Muscle layer of duodenum (tissue), 2 donors: ENCODE measurements at regions not wholly inside any gene's neighbourhood (a gene's known extent, or its start where the extent isn't known, plus 50 kb on each side); places are given as distances from the start of the nearest gene placed in this dataset.

Experiments used
- H3K27ac ChIP-seq: one replicate; pipeline ENCODE4 v1.7.0; 2013; ENCODE audit warnings: mild to moderate bottlenecking, low read length
- H3K27me3 ChIP-seq: one replicate; pipeline ENCODE4 v1.7.0; 2013; ENCODE audit warnings: low read depth, mild to moderate bottlenecking, control low read depth, low read length
- H3K36me3 ChIP-seq, 2 donors: one replicate each; pipeline ENCODE4 v1.7.0; 2013; ENCODE audit warnings: low read length in 2 of 2, control low read depth in 1 of 2, mild to moderate bottlenecking in 1 of 2; ENCODE audit not compliant: insufficient read depth in 2 of 2, control insufficient read depth in 1 of 2
- H3K4me1 ChIP-seq, 2 donors: one replicate each; pipeline ENCODE4 v1.7.0; 2013; ENCODE audit warnings: low read length in 2 of 2, mild to moderate bottlenecking in 2 of 2, control low read depth in 1 of 2, moderate library complexity in 1 of 2; ENCODE audit not compliant: insufficient read depth in 2 of 2, control insufficient read depth in 1 of 2
- H3K4me3 ChIP-seq, 2 donors: one replicate each; pipeline ENCODE4 v1.7.0; 2013; ENCODE audit warnings: low read length in 2 of 2, low read depth in 1 of 2, mild to moderate bottlenecking in 1 of 2
- H3K9me3 ChIP-seq, 2 donors: one replicate each; pipeline ENCODE4 v1.7.0; 2013; ENCODE audit warnings: low read length in 2 of 2, control low read depth in 1 of 2, mild to moderate bottlenecking in 1 of 2; ENCODE audit not compliant: control insufficient read depth in 1 of 2
- donor health status: healthy.

GRCh38 chr2:12605366-12605765 is 111.4 kb upstream of the TRIB2 start:
- H3K36me3 ChIP-seq, result no peaks in the 10 kb centered on the region

GRCh38 chr2:12605936-12606335 is 110.8 kb upstream of the TRIB2 start:
- no peak overlapping the region for H3K27ac ChIP-seq
- H3K4me3 ChIP-seq, result no peak overlapping the region
- H3K36me3 ChIP-seq, result no peaks in the 10 kb centered on the region
- H3K4me1 ChIP-seq, result peaks cover 0 to 8% of the 10 kb centered on the region in 2 donors
- no peaks in the 10 kb centered on the region for H3K27me3 ChIP-seq
- H3K9me3 ChIP-seq, result no peaks in the 10 kb centered on the region

More at GRCh38 chr2:12605366-12605765, 111.4 kb upstream of the TRIB2 start:
- Histone ChIP-seq H3K27ac (no peak overlapping the region), H3K27me3 (no peaks in the 10 kb centered on the region), H3K4me3 (no peak overlapping the region), H3K4me1 (peaks cover 0 to 8% of the 10 kb centered on the region in 2 donors), H3K9me3 (no peaks in the 10 kb centered on the region)

- no peaks in the 10 kb centered on the region for H3K9me3 ChIP-seq
- no peaks in the 10 kb centered on the region for H3K36me3 ChIP-seq
- H3K27ac ChIP-seq, result no peak overlapping the region
- H3K27me3 ChIP-seq, result no peaks in the 10 kb centered on the region
- peaks cover 0 to 8% of the 10 kb centered on the region in 2 donors for H3K4me1 ChIP-seq
- no peak overlapping the region for H3K4me3 ChIP-seq
These were observed 110.2 kb upstream of the TRIB2 start for GRCh38 chr2:12606472-12607000.

GRCh38 chr2:12607971-12608370 is 108.8 kb upstream of the TRIB2 start:
- no peaks in the 10 kb centered on the region for H3K27me3 ChIP-seq
- no peak overlapping the region for H3K27ac ChIP-seq
- H3K9me3 ChIP-seq, result no peaks in the 10 kb centered on the region
- H3K4me1 ChIP-seq, result peaks cover 0 to 8% of the 10 kb centered on the region in 2 donors
- no peak overlapping the region for H3K4me3 ChIP-seq
- no peaks in the 10 kb centered on the region for H3K36me3 ChIP-seq

GRCh38 chr2:12610314-12610713 is 106.4 kb upstream of the TRIB2 start:
- Histone ChIP-seq H3K36me3 (no peaks in the 10 kb centered on the region), H3K4me1 (peaks cover 0 to 8% of the 10 kb centered on the region in 2 donors), H3K4me3 (no peak overlapping the region), H3K27me3 (no peaks in the 10 kb centered on the region), H3K27ac (no peak overlapping the region), H3K9me3 (no peaks in the 10 kb centered on the region)

GRCh38 chr2:12612168-12612567 is 104.6 kb upstream of the TRIB2 start:
- no peaks in the 10 kb centered on the region for H3K27me3 ChIP-seq
- H3K4me3 ChIP-seq, result no peak overlapping the region
- H3K36me3 ChIP-seq, result no peaks in the 10 kb centered on the region
- H3K9me3 ChIP-seq, result no peaks in the 10 kb centered on the region
- no peak overlapping the region for H3K27ac ChIP-seq
- H3K4me1 ChIP-seq, result no peaks in the 10 kb centered on the region

- H3K27ac ChIP-seq, result no peak overlapping the region
- H3K27me3 ChIP-seq, result no peaks in the 10 kb centered on the region
- no peak overlapping the region for H3K4me3 ChIP-seq
- H3K9me3 ChIP-seq, result no peaks in the 10 kb centered on the region
- H3K36me3 ChIP-seq, result no peaks in the 10 kb centered on the region
- H3K4me1 ChIP-seq, result no peaks in the 10 kb centered on the region
These were observed 104.1 kb upstream of the TRIB2 start for GRCh38 chr2:12612671-12613070.

- H3K27ac ChIP-seq, result no peak overlapping the region
- H3K4me3 ChIP-seq, result no peak overlapping the region
- no peaks in the 10 kb centered on the region for H3K4me1 ChIP-seq
- no peaks in the 10 kb centered on the region for H3K27me3 ChIP-seq
- no peaks in the 10 kb centered on the region for H3K9me3 ChIP-seq
- no peaks in the 10 kb centered on the region for H3K36me3 ChIP-seq
These were observed 103.5 kb upstream of the TRIB2 start for GRCh38 chr2:12613137-12613835.

- Histone ChIP-seq H3K36me3 (no peaks in the 10 kb centered on the region), H3K9me3 (no peaks in the 10 kb centered on the region), H3K4me3 (no peak overlapping the region), H3K4me1 (peaks cover 0 to 16% of the 10 kb centered on the region in 2 donors), H3K27me3 (no peaks in the 10 kb centered on the region), H3K27ac (no peak overlapping the region)
These were observed 101.2 kb upstream of the TRIB2 start for GRCh38 chr2:12615509-12615908.

GRCh38 chr2:12616456-12617156 is 100.1 kb upstream of the TRIB2 start:
- H3K27me3 ChIP-seq, result no peaks in the 10 kb centered on the region
- H3K9me3 ChIP-seq, result no peaks in the 10 kb centered on the region
- H3K4me3 ChIP-seq, result no peak overlapping the region
- H3K27ac ChIP-seq, result no peak overlapping the region
- no peaks in the 10 kb centered on the region for H3K36me3 ChIP-seq
- peaks cover 0 to 18% of the 10 kb centered on the region in 2 donors for H3K4me1 ChIP-seq

GRCh38 chr2:12617366-12617765 is 99.4 kb upstream of the TRIB2 start:
- Histone ChIP-seq H3K36me3 (no peaks in the 10 kb centered on the region), H3K27ac (no peak overlapping the region), H3K4me1 (peaks cover 0 to 24% of the 10 kb centered on the region in 2 donors), H3K27me3 (no peaks in the 10 kb centered on the region), H3K4me3 (no peak overlapping the region), H3K9me3 (no peaks in the 10 kb centered on the region)
